Suprapubic skin (tissue), 3 donors: ENCODE measurements at regions not wholly inside any gene's neighbourhood (a gene's known extent, or its start where the extent isn't known, plus 50 kb on each side); places are given as distances from the start of the nearest gene placed in this dataset.

Source experiments
- CTCF ChIP-seq, 2 donors: fragments of 200-600 bp in 1 of 2; fragments of 450-650 bp in 1 of 2; sonication (generic) in 1 of 2; IDR thresholded peaks; one replicate each; pipeline ENCODE4 v1.5.1; 2016 to 2019; ENCODE audit warnings: antibody characterized with exemption in 2 of 2, mild to moderate bottlenecking in 1 of 2, moderate library complexity in 1 of 2
- POLR2AphosphoS5 ChIP-seq, 3 donors: sonication (generic); formaldehyde crosslinking; IDR thresholded peaks; one replicate each; pipeline ENCODE4 v1.6.1; 2017; ENCODE audit warnings: antibody characterized with exemption in 3 of 3

- TF ChIP-seq CTCF (IDR thresholded peaks at IDR 0.05) (no peak), POLR2AphosphoS5 (IDR thresholded peaks at IDR 0.05) (no peak)
These were observed 390.3 kb downstream of the FAM47A start for GRCh38 chrX:33741807-33742206.
